Activated CD4-positive, alpha-beta memory T cell treated with anti-CD3 and anti-CD28 coated beads, Interleukin-2, amount 10 ng/mL, durations not matched to agents 7 days and 5 days (primary cell): ENCODE measurements at regions not wholly inside any gene's neighbourhood (a gene's known extent, or its start where the extent isn't known, plus 50 kb on each side); places are given as distances from the start of the nearest gene placed in this dataset.

Experiments
- CTCF ChIA-PET: fragments of 350-600 bp; sonication (Branson Sonifier 250); formaldehyde crosslinking; loops from one replicate; lab custom pipeline; 2021; ENCODE audit warnings: antibody characterized with exemption, inconsistent platforms; lab: Charles Lee
- POLR2A ChIA-PET: fragments of 350-600 bp; sonication (Branson Sonifier 250); formaldehyde crosslinking; loops from one replicate; lab custom pipeline; 2021; ENCODE audit warnings: antibody characterized with exemption; lab: Charles Lee
- DNase-seq: peaks from one replicate; pipeline ENCODE4 v3.0.0-alpha.2; 2020
- H3K27ac Mint-ChIP-seq: one replicate; pipeline ENCODE4 v1.8.0; 2021; ENCODE audit warnings: mild to moderate bottlenecking, mixed read lengths
- H3K27me3 Mint-ChIP-seq: one replicate; pipeline ENCODE4 v1.8.0; 2021; ENCODE audit warnings: mixed read lengths
- H3K36me3 Mint-ChIP-seq: one replicate; pipeline ENCODE4 v1.8.0; 2021; ENCODE audit warnings: low read depth, mixed read lengths
- H3K4me1 Mint-ChIP-seq: one replicate; pipeline ENCODE4 v1.8.0; 2021; ENCODE audit warnings: mixed read lengths
- H3K4me3 Mint-ChIP-seq: one replicate; pipeline ENCODE4 v1.8.0; 2021; ENCODE audit warnings: mild to moderate bottlenecking, mixed read lengths
- H3K9me3 Mint-ChIP-seq: one replicate; pipeline ENCODE4 v1.8.0; 2021; ENCODE audit warnings: mixed read lengths

GRCh38 chr7:10211016-10211415 is 762.7 kb upstream of the PHF14 start:
- Mint-ChIP-seq H3K27ac (no peak overlapping the region), H3K4me1 (no peaks in the 10 kb centered on the region), H3K36me3 (no peaks in the 10 kb centered on the region), H3K27me3 (no peaks in the 10 kb centered on the region), H3K4me3 (no peak overlapping the region), H3K9me3 (peaks cover 6% of the 10 kb centered on the region)
- DNase-seq, result no peak
- ChIA-PET POLR2A (no interaction called here), CTCF (no interaction called here)

- Mint-ChIP-seq H3K4me1 (no peaks in the 10 kb centered on the region), H3K9me3 (peaks cover 8% of the 10 kb centered on the region), H3K4me3 (no peak overlapping the region), H3K27me3 (no peaks in the 10 kb centered on the region), H3K36me3 (no peaks in the 10 kb centered on the region), H3K27ac (no peak overlapping the region)
- CTCF ChIA-PET, result no interaction called here
- no peak for DNase-seq
- POLR2A ChIA-PET, result no interaction called here
Observed at GRCh38 chr7:10211861-10212260, 761.8 kb upstream of the PHF14 start.

- Mint-ChIP-seq H3K36me3 (no peaks in the 10 kb centered on the region), H3K4me3 (no peak overlapping the region), H3K27me3 (no peaks in the 10 kb centered on the region), H3K9me3 (peaks cover 8% of the 10 kb centered on the region), H3K27ac (no peak overlapping the region), H3K4me1 (no peaks in the 10 kb centered on the region)
- CTCF ChIA-PET, result no interaction called here
- no peak for DNase-seq
- POLR2A ChIA-PET, result no interaction called here
Observed at GRCh38 chr7:10212649-10213048, 761.0 kb upstream of the PHF14 start.

GRCh38 chr7:10216462-10216861 is 757.2 kb upstream of the PHF14 start:
- no peak overlapping the region for H3K4me3 Mint-ChIP-seq
- peaks cover 6% of the 10 kb centered on the region for H3K9me3 Mint-ChIP-seq
- H3K36me3 Mint-ChIP-seq, result no peaks in the 10 kb centered on the region
- ChIA-PET CTCF (no interaction called here), POLR2A (no interaction called here)
- H3K27ac Mint-ChIP-seq, result no peak overlapping the region
- no peaks in the 10 kb centered on the region for H3K4me1 Mint-ChIP-seq
- no peak for DNase-seq
- no peaks in the 10 kb centered on the region for H3K27me3 Mint-ChIP-seq

GRCh38 chr7:10221084-10221483 is 752.6 kb upstream of the PHF14 start:
- peaks cover 6% of the 10 kb centered on the region for H3K9me3 Mint-ChIP-seq
- H3K4me3 Mint-ChIP-seq, result no peak overlapping the region
- no peak for DNase-seq
- ChIA-PET CTCF (no interaction called here), POLR2A (no interaction called here)
- no peaks in the 10 kb centered on the region for H3K27me3 Mint-ChIP-seq
- no peaks in the 10 kb centered on the region for H3K36me3 Mint-ChIP-seq
- no peaks in the 10 kb centered on the region for H3K4me1 Mint-ChIP-seq
- no peak overlapping the region for H3K27ac Mint-ChIP-seq

- Mint-ChIP-seq H3K9me3 (peaks cover 3% of the 10 kb centered on the region), H3K4me1 (no peaks in the 10 kb centered on the region), H3K36me3 (no peaks in the 10 kb centered on the region), H3K27ac (no peak overlapping the region), H3K4me3 (no peak overlapping the region), H3K27me3 (no peaks in the 10 kb centered on the region)
- ChIA-PET CTCF (no interaction called here), POLR2A (no interaction called here)
- DNase-seq, result no peak
Observed at GRCh38 chr7:10222976-10223375, 750.7 kb upstream of the PHF14 start.

GRCh38 chr7:10225275-10225674 is 748.4 kb upstream of the PHF14 start:
- CTCF ChIA-PET, result no interaction called here
- DNase-seq, result no peak
- Mint-ChIP-seq H3K27ac (no peak overlapping the region), H3K9me3 (peaks cover 3% of the 10 kb centered on the region), H3K4me3 (no peak overlapping the region), H3K4me1 (no peaks in the 10 kb centered on the region), H3K27me3 (no peaks in the 10 kb centered on the region), H3K36me3 (no peaks in the 10 kb centered on the region)
- POLR2A ChIA-PET, result no interaction called here

GRCh38 chr7:10237306-10237705 is 736.4 kb upstream of the PHF14 start:
- H3K4me3 Mint-ChIP-seq, result no peak overlapping the region
- no peak overlapping the region for H3K27ac Mint-ChIP-seq
- H3K4me1 Mint-ChIP-seq, result no peaks in the 10 kb centered on the region
- no peak for DNase-seq
- ChIA-PET CTCF (no interaction called here), POLR2A (no interaction called here)
- H3K9me3 Mint-ChIP-seq, result peaks cover 8% of the 10 kb centered on the region
- H3K27me3 Mint-ChIP-seq, result no peaks in the 10 kb centered on the region
- no peaks in the 10 kb centered on the region for H3K36me3 Mint-ChIP-seq

- ChIA-PET POLR2A (no interaction called here), CTCF (no interaction called here)
- no peaks in the 10 kb centered on the region for H3K27me3 Mint-ChIP-seq
- H3K4me1 Mint-ChIP-seq, result no peaks in the 10 kb centered on the region
- no peak overlapping the region for H3K27ac Mint-ChIP-seq
- peaks cover 8% of the 10 kb centered on the region for H3K9me3 Mint-ChIP-seq
- H3K36me3 Mint-ChIP-seq, result no peaks in the 10 kb centered on the region
- no peak overlapping the region for H3K4me3 Mint-ChIP-seq
- no peak for DNase-seq
Observed at GRCh38 chr7:10238641-10239040, 735.0 kb upstream of the PHF14 start.

GRCh38 chr7:10239695-10240345 is 733.9 kb upstream of the PHF14 start:
- H3K9me3 Mint-ChIP-seq, result peaks cover 8% of the 10 kb centered on the region
- no peak for DNase-seq
- no peaks in the 10 kb centered on the region for H3K27me3 Mint-ChIP-seq
- H3K27ac Mint-ChIP-seq, result no peak overlapping the region
- H3K36me3 Mint-ChIP-seq, result no peaks in the 10 kb centered on the region
- no peak overlapping the region for H3K4me3 Mint-ChIP-seq
- ChIA-PET CTCF (no interaction called here), POLR2A (no interaction called here)
- H3K4me1 Mint-ChIP-seq, result no peaks in the 10 kb centered on the region

GRCh38 chr7:10245406-10245805 is 728.3 kb upstream of the PHF14 start:
- no peak overlapping the region for H3K27ac Mint-ChIP-seq
- no peaks in the 10 kb centered on the region for H3K27me3 Mint-ChIP-seq
- H3K36me3 Mint-ChIP-seq, result no peaks in the 10 kb centered on the region
- no peak overlapping the region for H3K4me3 Mint-ChIP-seq
- ChIA-PET CTCF (no interaction called here), POLR2A (no interaction called here)
- H3K9me3 Mint-ChIP-seq, result peaks cover 15% of the 10 kb centered on the region
- no peaks in the 10 kb centered on the region for H3K4me1 Mint-ChIP-seq
- no peak for DNase-seq

- H3K27me3 Mint-ChIP-seq, result no peaks in the 10 kb centered on the region
- CTCF ChIA-PET, result no interaction called here
- no peak for DNase-seq
- POLR2A ChIA-PET, result no interaction called here
- H3K27ac Mint-ChIP-seq, result no peak overlapping the region
- H3K4me3 Mint-ChIP-seq, result no peak overlapping the region
- H3K36me3 Mint-ChIP-seq, result no peaks in the 10 kb centered on the region
- no peaks in the 10 kb centered on the region for H3K4me1 Mint-ChIP-seq
- peaks cover 2% of the 10 kb centered on the region for H3K9me3 Mint-ChIP-seq
Observed at GRCh38 chr7:10257438-10257837, 716.2 kb upstream of the PHF14 start.

- no peak for DNase-seq
- H3K4me1 Mint-ChIP-seq, result no peaks in the 10 kb centered on the region
- no peaks in the 10 kb centered on the region for H3K27me3 Mint-ChIP-seq
- peaks cover 7% of the 10 kb centered on the region for H3K9me3 Mint-ChIP-seq
- H3K27ac Mint-ChIP-seq, result no peak overlapping the region
- POLR2A ChIA-PET, result no interaction called here
- CTCF ChIA-PET, result no interaction called here
- no peak overlapping the region for H3K4me3 Mint-ChIP-seq
- no peaks in the 10 kb centered on the region for H3K36me3 Mint-ChIP-seq
Observed at GRCh38 chr7:10266976-10267375, 706.7 kb upstream of the PHF14 start.

GRCh38 chr7:10268034-10268433 is 705.6 kb upstream of the PHF14 start:
- H3K36me3 Mint-ChIP-seq, result no peaks in the 10 kb centered on the region
- H3K27ac Mint-ChIP-seq, result no peak overlapping the region
- no peaks in the 10 kb centered on the region for H3K27me3 Mint-ChIP-seq
- ChIA-PET CTCF (no interaction called here), POLR2A (no interaction called here)
- peaks cover 10% of the 10 kb centered on the region for H3K9me3 Mint-ChIP-seq
- H3K4me3 Mint-ChIP-seq, result no peak overlapping the region
- DNase-seq, result no peak
- no peaks in the 10 kb centered on the region for H3K4me1 Mint-ChIP-seq
